ENCODE measurements at regions not wholly inside any gene's neighbourhood (a gene's known extent, or its start where the extent isn't known, plus 50 kb on each side); places are given as distances from the start of the nearest gene placed in this dataset.

DNA sequence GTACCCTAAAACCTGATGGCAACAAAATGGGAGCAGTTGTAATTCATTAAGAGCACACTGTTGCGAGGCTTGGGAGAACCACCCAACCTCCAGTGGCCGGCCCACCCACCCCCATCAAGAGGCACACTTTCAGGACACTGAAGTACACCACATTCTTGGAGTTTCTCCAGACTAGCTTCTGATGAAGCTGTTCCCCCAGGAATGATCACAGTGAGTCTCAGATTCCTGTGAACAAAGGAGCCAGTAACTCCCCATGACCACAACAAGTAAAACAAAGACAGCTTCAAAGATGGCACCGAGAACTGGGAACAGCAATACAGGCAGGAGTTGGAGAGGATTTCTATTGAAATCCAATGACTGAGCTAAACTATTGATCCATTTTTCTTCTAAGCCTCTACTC, 126.0 kb downstream of the ST8SIA2 start:
- intact Hi-C loops (cut with DNase I; ENCODE audit: low total_unique reads) = loop anchor here (5.0 kb wide), 3 partner anchors 78 to 422 kb away; no protein-coding TSS in a partner anchor

More for the DNA sequence above, 126.0 kb downstream of the ST8SIA2 start:
- DNase-seq (no peak), ATAC-seq (no peak)
- Histone ChIP-seq H3K4me1 (peaks cover 4 to 11% of the 10 kb centered on the region in 2 donors), H3K27ac (no peak overlapping the region), H3K4me3 (no peak overlapping the region), H3K36me3 (no peaks in the 10 kb centered on the region), H3K27me3 (no peaks in the 10 kb centered on the region), H3K9me3 (no peaks in the 10 kb centered on the region)
- in situ Hi-C loops (cut with MboI; ENCODE audit: low sequenced_read_pairs in 4 of 4) = loop anchor here (5.0 to 10.0 kb wide), 5 partner anchors 95 to 198 kb away; no protein-coding TSS in a partner anchor
- TF ChIP-seq, protein P1, sequence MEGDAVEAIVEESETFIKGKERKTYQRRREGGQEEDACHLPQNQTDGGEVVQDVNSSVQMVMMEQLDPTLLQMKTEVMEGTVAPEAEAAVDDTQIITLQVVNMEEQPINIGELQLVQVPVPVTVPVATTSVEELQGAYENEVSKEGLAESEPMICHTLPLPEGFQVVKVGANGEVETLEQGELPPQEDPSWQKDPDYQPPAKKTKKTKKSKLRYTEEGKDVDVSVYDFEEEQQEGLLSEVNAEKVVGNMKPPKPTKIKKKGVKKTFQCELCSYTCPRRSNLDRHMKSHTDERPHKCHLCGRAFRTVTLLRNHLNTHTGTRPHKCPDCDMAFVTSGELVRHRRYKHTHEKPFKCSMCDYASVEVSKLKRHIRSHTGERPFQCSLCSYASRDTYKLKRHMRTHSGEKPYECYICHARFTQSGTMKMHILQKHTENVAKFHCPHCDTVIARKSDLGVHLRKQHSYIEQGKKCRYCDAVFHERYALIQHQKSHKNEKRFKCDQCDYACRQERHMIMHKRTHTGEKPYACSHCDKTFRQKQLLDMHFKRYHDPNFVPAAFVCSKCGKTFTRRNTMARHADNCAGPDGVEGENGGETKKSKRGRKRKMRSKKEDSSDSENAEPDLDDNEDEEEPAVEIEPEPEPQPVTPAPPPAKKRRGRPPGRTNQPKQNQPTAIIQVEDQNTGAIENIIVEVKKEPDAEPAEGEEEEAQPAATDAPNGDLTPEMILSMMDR (IDR thresholded peaks at IDR 0.05 in 4 of 5, conservative IDR thresholded peaks at IDR 0.05 in 1 of 5) = no peak
- no peak for TF ChIP-seq POLR2A (IDR thresholded peaks at IDR 0.05)
